H1 (cell line): ENCODE measurements at regions not wholly inside any gene's neighbourhood (a gene's known extent, or its start where the extent isn't known, plus 50 kb on each side); places are given as distances from the start of the nearest gene placed in this dataset.

ENCODE experiments used
- CTCF ChIA-PET: fragments of 300-600 bp; sonication (Branson Sonifier 250); formaldehyde crosslinking; loops from one replicate; lab custom pipeline; 2021; ENCODE audit not compliant: partially characterized antibody; lab: Charles Lee
- POLR2A ChIA-PET: fragments of 300-600 bp; sonication (Branson Sonifier 250); formaldehyde crosslinking; loops from one replicate; lab custom pipeline; 2021; ENCODE audit warnings: inconsistent platforms; ENCODE audit not compliant: partially characterized antibody; lab: Charles Lee
- DNase-seq, 2 experiments: peaks; one replicate each; pipeline versions ENCODE4 v3.0.0 to v3.0.0-alpha.2; 2010 to 2022; ENCODE audit warnings: low spot score in 2 of 2, low read depth in 1 of 2, mixed read lengths in 1 of 2
- FAIRE-seq: peaks from 2 replicates; lab custom pipeline; 2011; peaks lifted over from hg19 to GRCh38; lab: Jason Lieb, UNC
- H2AFZ ChIP-seq: 2 replicates; pipeline ENCODE4 v1.8.1; 2012; ENCODE audit warnings: low read length, inconsistent platforms
- H2AK5ac ChIP-seq: 2 replicates; pipeline ENCODE4 v1.6.1; 2013; ENCODE audit warnings: low read depth, low read length
- H2BK120ac ChIP-seq: replicated peaks from 2 replicates; pipeline ENCODE3; 2013; ENCODE audit warnings: low read depth, low read length, inconsistent platforms
- H2BK12ac ChIP-seq: 2 replicates; pipeline ENCODE4 v1.6.1; 2013; ENCODE audit warnings: low read depth, low read length
- H2BK15ac ChIP-seq: 2 replicates; pipeline ENCODE4 v1.6.1; 2013; ENCODE audit warnings: low read length
- H2BK20ac ChIP-seq: 2 replicates; pipeline ENCODE4 v1.6.1; 2013; ENCODE audit warnings: low read length
- H2BK5ac ChIP-seq: 2 replicates; pipeline ENCODE4 v1.6.1; 2013; ENCODE audit warnings: low read depth, low read length
- H3K14ac ChIP-seq: 2 replicates; pipeline ENCODE4 v1.6.1; 2013; ENCODE audit warnings: inconsistent platforms; ENCODE audit not compliant: insufficient read length
- H3K18ac ChIP-seq: 2 replicates; pipeline ENCODE4 v1.6.1; 2013; ENCODE audit warnings: low read length; ENCODE audit errors: extremely low read depth
- H3K23ac ChIP-seq: 2 replicates; pipeline ENCODE4 v1.6.1; 2013; ENCODE audit warnings: inconsistent platforms; ENCODE audit not compliant: insufficient read length
- H3K23me2 ChIP-seq: 2 replicates; pipeline ENCODE4 v1.6.1; 2013; ENCODE audit warnings: low read depth, low read length
- H3K27ac ChIP-seq: 2 replicates; pipeline ENCODE4 v1.6.1; 2011; ENCODE audit warnings: low read depth, low read length, inconsistent platforms
- H3K27me3 ChIP-seq, 4 experiments: replicated peaks in 1 of 4; 1 replicate in 1 of 4; 2 replicates in 3 of 4; pipeline versions ENCODE4 v1.6.1 to v1.8.1; 2011 to 2013; ENCODE audit warnings: low read length in 3 of 4, mild to moderate bottlenecking in 3 of 4, inconsistent platforms in 2 of 4, mixed read lengths in 2 of 4, moderate library complexity in 1 of 4; ENCODE audit not compliant: control insufficient read depth in 3 of 4, insufficient read depth in 3 of 4; ENCODE audit errors: extremely low read depth in 1 of 4
- H3K36me3 ChIP-seq, 4 experiments: 2 replicates each; pipeline versions ENCODE4 v1.6.1 to v1.8.1; 2011 to 2013; ENCODE audit warnings: mild to moderate bottlenecking in 4 of 4, low read length in 3 of 4, moderate library complexity in 2 of 4, control low read depth in 1 of 4, inconsistent platforms in 1 of 4; ENCODE audit not compliant: insufficient read depth in 4 of 4, control insufficient read depth in 2 of 4
- H3K4ac ChIP-seq: replicated peaks from 2 replicates; pipeline ENCODE3; 2013; ENCODE audit warnings: low read length, low read depth, mixed read lengths, inconsistent platforms; ENCODE audit not compliant: insufficient read length
- H3K4me1 ChIP-seq, 4 experiments: replicated peaks in 1 of 4; 1 replicate in 1 of 4; 2 replicates in 3 of 4; pipeline versions ENCODE4 v1.6.1 to v1.8.1; 2011 to 2013; ENCODE audit warnings: low read length in 3 of 4, inconsistent platforms in 2 of 4, mixed read lengths in 1 of 4; ENCODE audit not compliant: insufficient read depth in 4 of 4, control insufficient read depth in 3 of 4
- H3K4me2 ChIP-seq, 2 experiments: 2 replicates each; pipeline versions ENCODE4 v1.6.1 to v1.8.1; 2011 to 2013; ENCODE audit warnings: low read depth in 2 of 2, low read length in 2 of 2, control low read depth in 1 of 2, inconsistent platforms in 1 of 2, mild to moderate bottlenecking in 1 of 2; ENCODE audit not compliant: insufficient read depth in 1 of 2
- H3K4me3 ChIP-seq, 4 experiments: fragments of 200-600, 300-600 bp in 1 of 4; sonication (generic), shearing (Covaris generic), sonication (Bioruptor Twin) in 1 of 4; 2 replicates each; pipeline versions ENCODE4 v1.5.1 to v1.8.1; 2011 to 2016; ENCODE audit warnings: low read length in 4 of 4, low read depth in 3 of 4, control low read depth in 2 of 4, inconsistent platforms in 2 of 4, mild to moderate bottlenecking in 2 of 4, mixed read lengths in 1 of 4, moderate library complexity in 1 of 4; ENCODE audit not compliant: insufficient read depth in 2 of 4; ENCODE audit errors: extremely low read depth in 1 of 4
- H3K56ac ChIP-seq: replicated peaks from 2 replicates; pipeline ENCODE3; 2013; ENCODE audit warnings: low read depth, mild to moderate bottlenecking, mixed read lengths, low read length, inconsistent platforms; ENCODE audit not compliant: insufficient read length
- H3K79me1 ChIP-seq: 2 replicates; pipeline ENCODE4 v1.6.1; 2013; ENCODE audit warnings: low read depth, low read length, control low read depth
- H3K79me2 ChIP-seq, 2 experiments: 2 replicates each; pipeline versions ENCODE4 v1.6.1 to v1.8.1; 2012 to 2013; ENCODE audit warnings: low read length in 2 of 2, mild to moderate bottlenecking in 2 of 2, inconsistent platforms in 1 of 2; ENCODE audit not compliant: insufficient read depth in 2 of 2, control insufficient read depth in 1 of 2
- H3K9ac ChIP-seq, 4 experiments: replicated peaks in 1 of 4; 1 replicate in 1 of 4; 2 replicates in 3 of 4; pipeline versions ENCODE4 v1.6.1 to v1.8.1; 2011 to 2013; ENCODE audit warnings: low read depth in 3 of 4, low read length in 3 of 4, control low read depth in 2 of 4, mild to moderate bottlenecking in 2 of 4, moderate library complexity in 2 of 4, inconsistent platforms in 1 of 4; ENCODE audit errors: extremely low read depth in 1 of 4
- H3K9me3 ChIP-seq, 2 experiments: 2 replicates each; pipeline versions ENCODE4 v1.6.1 to v1.8.1; 2012 to 2013; ENCODE audit warnings: mild to moderate bottlenecking in 2 of 2, moderate library complexity in 2 of 2, control low read depth in 1 of 2, inconsistent platforms in 1 of 2, low read depth in 1 of 2, low read length in 1 of 2, mixed read lengths in 1 of 2; ENCODE audit not compliant: insufficient read depth in 2 of 2
- H4K20me1 ChIP-seq, 2 experiments: replicated peaks in 1 of 2; 2 replicates each; pipeline versions ENCODE3 to v1.8.1; 2011 to 2013; ENCODE audit warnings: inconsistent platforms in 2 of 2, low read length in 2 of 2, mild to moderate bottlenecking in 1 of 2; ENCODE audit not compliant: insufficient read depth in 2 of 2, control insufficient read depth in 1 of 2
- H4K5ac ChIP-seq: 2 replicates; pipeline ENCODE4 v1.6.1; 2013; ENCODE audit warnings: low read length, low read depth, mixed read lengths, inconsistent platforms; ENCODE audit not compliant: insufficient read length
- H4K8ac ChIP-seq: 2 replicates; pipeline ENCODE4 v1.8.0; 2013; ENCODE audit warnings: mild to moderate bottlenecking, moderate library complexity, low read length, inconsistent platforms; ENCODE audit not compliant: insufficient read depth; ENCODE audit errors: extremely low read depth
- H4K91ac ChIP-seq: replicated peaks from 2 replicates; pipeline ENCODE3; 2013; ENCODE audit warnings: low read length, mixed read lengths, inconsistent platforms; ENCODE audit not compliant: insufficient read length
- ATF2 ChIP-seq: IDR thresholded peaks from 2 replicates; pipeline ENCODE4 v1.6.1; 2012; ENCODE audit warnings: low read length, inconsistent platforms
- BACH1 ChIP-seq: IDR thresholded peaks from 2 replicates; pipeline ENCODE4 v1.6.1; 2012; ENCODE audit warnings: low read length, improper control_type of control experiment
- CBX5 ChIP-seq: fragments of 300-800, 300-1000 bp; sonication (generic); IDR thresholded peaks from 2 replicates; pipeline ENCODE4 v1.7.1; 2016; ENCODE audit warnings: antibody characterized with exemption, low read length, low read depth
- FOSL1 ChIP-seq: IDR thresholded peaks from 2 replicates; pipeline ENCODE4 v1.6.1; 2011; ENCODE audit warnings: mild to moderate bottlenecking, low read depth, low read length, moderate library complexity; ENCODE audit not compliant: insufficient read depth
- JUN ChIP-seq: IDR thresholded peaks from 2 replicates; pipeline ENCODE4 v1.6.1; 2011; ENCODE audit warnings: low read depth, mild to moderate bottlenecking, improper control_type of control experiment, low read length
- KDM5A ChIP-seq: fragments of 200-600 bp; IDR thresholded peaks from 2 replicates; pipeline ENCODE4 v1.7.1; 2012; ENCODE audit warnings: mild to moderate bottlenecking, low read length, inconsistent platforms, mixed read lengths
- PHF8 ChIP-seq: fragments of 200-600 bp; sonication (generic); conservative IDR thresholded peaks from 2 replicates; pipeline ENCODE4 v1.7.1; 2012; ENCODE audit warnings: low read depth, mild to moderate bottlenecking, inconsistent platforms, low read length, moderate library complexity
- RBBP5 ChIP-seq: IDR thresholded peaks from 2 replicates; pipeline ENCODE4 v1.7.1; 2012; ENCODE audit warnings: low read depth, mild to moderate bottlenecking, inconsistent platforms, low read length, moderate library complexity, borderline replicate concordance
- RNF2 ChIP-seq: fragments of 200-900, 300-1000 bp; sonication (generic); IDR thresholded peaks from 2 replicates; pipeline ENCODE4 v1.7.1; 2016; ENCODE audit warnings: borderline replicate concordance, low read depth, mild to moderate bottlenecking, antibody characterized with exemption, low read length; ENCODE audit not compliant: poor library complexity, severe bottlenecking; ENCODE audit errors: missing control alignments
- SAP30 ChIP-seq: fragments of 300-600 bp; sonication (generic); IDR thresholded peaks from 2 replicates; pipeline ENCODE4 v1.7.1; 2012; ENCODE audit warnings: low read length, moderate library complexity, mild to moderate bottlenecking, inconsistent platforms; ENCODE audit not compliant: insufficient read depth, insufficient replicate concordance
- SUZ12 ChIP-seq: fragments of 200-600 bp; sonication (generic); IDR thresholded peaks from 2 replicates; pipeline ENCODE4 v1.6.1; 2012; ENCODE audit warnings: mild to moderate bottlenecking, inconsistent platforms, low read length, moderate library complexity, mixed read lengths
- TAF7 ChIP-seq: optimal IDR thresholded peaks from 2 replicates; pipeline ENCODE3; 2011; ENCODE audit warnings: low read depth, mild to moderate bottlenecking, inconsistent platforms, low read length, moderate library complexity, borderline replicate concordance
- TCF12 ChIP-seq: IDR thresholded peaks from 2 replicates; pipeline ENCODE4 v1.6.1; 2011; ENCODE audit warnings: low read depth, mild to moderate bottlenecking, low read length
- WGBS, 2 experiments: shearing (Covaris generic) in 1 of 2; methylation state at CpG; one replicate each; pipeline versions ENCODE4 v1.1.6 to v1.1.7; 2013 to 2015; ENCODE audit warnings: low lambda C conversion rate in 2 of 2, mixed read lengths in 2 of 2, inconsistent platforms in 1 of 2, low coverage in 1 of 2, missing lambda C conversion rate in 1 of 2; ENCODE audit not compliant: insufficient replicate concordance in 2 of 2, insufficient coverage in 1 of 2, insufficient read length in 1 of 2; ENCODE audit errors: extremely low coverage in 1 of 2, missing lambda C conversion rate in 1 of 2; 5-methylcytosine and 5-hydroxymethylcytosine counted together

- Histone ChIP-seq H4K8ac (no peak overlapping the region), H3K27me3 (no peaks in the 10 kb centered on the region), H3K56ac (no peak overlapping the region), H4K5ac (no peak overlapping the region), H3K14ac (no peak overlapping the region), H3K4me1 (no peaks in the 10 kb centered on the region), H3K79me1 (no peaks in the 10 kb centered on the region), H2BK12ac (no peak overlapping the region), H3K27ac (no peak overlapping the region), H4K91ac (no peak overlapping the region), H3K18ac (no peak overlapping the region), H3K4me2 (no peak overlapping the region), H3K36me3 (no peaks in the 10 kb centered on the region), H2AFZ (no peak overlapping the region), H2BK15ac (no peak overlapping the region), H3K4me3 (no peak overlapping the region), H3K23me2 (no peaks in the 10 kb centered on the region), H3K23ac (no peak overlapping the region), H2AK5ac (no peak overlapping the region), H4K20me1 (no peaks in the 10 kb centered on the region), H3K9me3 (no peaks in the 10 kb centered on the region), H3K4ac (no peak overlapping the region), H2BK20ac (no peak overlapping the region), H2BK120ac (no peak overlapping the region), H3K79me2 (no peaks in the 10 kb centered on the region), H2BK5ac (no peak overlapping the region), H3K9ac (no peak overlapping the region)
- CTCF ChIA-PET: interaction anchor here (0.6 to 1.4 kb wide), 2 partner anchors 15 to 706 kb away, joined by 3 read pairs; no protein-coding TSS in a partner anchor
- FAIRE-seq: no peak
- no peak for DNase-seq
- POLR2A ChIA-PET: no interaction called here
- 86% methylated on average over 1 of the region's 1 CpG; no CpG with 5 or more reads in 1 of the 2 experiments for WGBS, 2 experiments
- TF ChIP-seq SUZ12 (no peak), CBX5 (no peak), ATF2 (no peak), KDM5A (no peak), RNF2 (no peak), SAP30 (no peak), TCF12 (no peak), FOSL1 (no peak), BACH1 (no peak), RBBP5 (no peak), TAF7 (no peak), JUN (no peak), PHF8 (no peak)
These were observed 68.2 kb downstream of the FAT4 start for GRCh38 chr4:125382995-125383394.
